ENCODE measurements at regions not wholly inside any gene's neighbourhood (a gene's known extent, or its start where the extent isn't known, plus 50 kb on each side); places are given as distances from the start of the nearest gene placed in this dataset.

DNA sequence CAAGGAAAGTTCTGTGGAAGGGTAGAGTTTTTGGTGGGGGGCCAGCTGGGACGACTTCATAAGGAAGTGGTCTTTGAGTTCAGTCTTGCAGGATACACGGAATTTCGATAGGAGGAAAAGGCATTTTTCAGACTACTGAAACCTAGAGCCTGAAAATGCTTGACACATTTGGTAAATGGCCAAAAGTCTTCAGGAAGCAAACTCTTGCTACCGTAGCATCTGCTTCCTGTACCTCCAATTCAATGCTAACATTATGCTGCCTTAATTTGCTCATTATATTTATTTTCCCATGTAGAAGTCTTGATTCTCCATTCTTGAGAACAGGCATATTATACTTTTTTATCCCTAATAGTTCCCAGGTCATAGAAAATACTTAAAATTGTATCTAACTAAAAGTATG lies 129.3 kb upstream of the MED13 start:
- DNase-seq = no peak

GRCh38 chr17:62193249-62193648 lies 128.2 kb upstream of the MED13 start:
- DNase-seq = no peak

DNA sequence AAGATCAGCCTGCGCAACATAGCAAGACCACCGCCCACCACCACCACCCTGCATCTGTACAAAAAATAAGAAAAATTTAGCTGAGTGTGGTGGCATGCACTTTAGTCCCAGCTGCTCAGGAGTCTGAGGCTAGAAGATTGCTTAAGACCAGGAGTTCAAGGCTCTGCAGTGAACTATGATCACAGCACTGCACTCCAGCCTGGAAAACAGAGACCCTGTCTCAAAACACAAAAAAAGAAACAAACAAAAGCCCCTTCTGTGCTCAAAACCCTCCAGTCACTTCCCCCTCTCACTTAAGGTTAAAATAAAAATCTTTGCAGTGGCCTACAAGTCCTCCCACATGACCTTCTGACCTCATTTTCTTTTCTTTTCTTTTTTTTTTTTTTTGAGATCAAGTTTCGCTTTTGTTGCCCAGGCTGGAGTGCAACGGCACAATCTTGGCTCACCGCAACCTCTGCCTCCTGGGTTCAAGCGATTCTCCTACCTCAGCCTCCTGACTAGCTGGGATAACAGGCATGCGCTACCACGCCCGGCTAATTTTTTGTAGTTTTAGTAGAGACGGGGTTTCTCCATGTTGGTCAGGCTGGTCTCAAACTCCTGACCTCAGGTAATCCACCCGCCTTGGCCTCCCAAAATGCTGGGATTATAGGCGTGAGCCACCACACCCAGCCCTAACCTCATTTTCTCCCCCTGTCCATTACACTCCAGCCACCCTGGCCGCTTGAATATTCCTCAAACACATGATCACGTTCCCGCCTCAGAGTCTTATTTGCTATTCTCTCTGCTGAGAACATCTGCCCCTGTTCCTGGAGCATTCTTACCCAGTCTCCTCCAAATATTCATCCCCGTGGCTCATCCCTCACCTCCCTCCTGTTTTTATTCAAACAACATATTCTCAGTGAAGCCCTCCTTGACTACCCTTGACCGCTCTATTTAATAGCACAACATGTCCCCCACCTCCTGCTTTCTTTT lies 126.6 kb upstream of the MED13 start:
- no peak for DNase-seq

- no peak for DNase-seq
Observed at GRCh38 chr17:62189377-62189776, 124.3 kb upstream of the MED13 start.

DNA sequence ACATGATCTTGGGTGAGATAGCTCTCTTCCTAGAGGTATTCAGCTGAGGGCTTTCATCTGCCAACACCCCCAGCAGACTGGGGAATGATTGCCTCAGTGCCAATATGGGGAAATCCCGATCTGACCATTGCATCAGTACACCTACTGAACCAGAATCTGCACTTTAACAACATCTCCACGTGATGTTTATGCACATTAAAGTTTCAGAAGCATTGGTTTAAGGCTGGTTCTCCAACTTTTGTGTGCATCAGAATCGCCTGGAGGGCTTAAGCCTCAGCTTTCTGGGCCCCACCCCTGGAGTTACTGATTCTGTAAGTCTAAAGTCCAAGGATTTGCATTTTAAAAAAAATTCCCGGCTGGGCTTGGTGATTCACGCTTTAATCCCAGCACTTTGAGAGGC lies 123.6 kb upstream of the MED13 start:
- DNase-seq = no peak

GRCh38 chr17:62187681-62188080 lies 122.6 kb upstream of the MED13 start:
- DNase-seq = no peak

GRCh38 chr17:62186841-62187240 lies 121.8 kb upstream of the MED13 start:
- no peak for DNase-seq

DNA sequence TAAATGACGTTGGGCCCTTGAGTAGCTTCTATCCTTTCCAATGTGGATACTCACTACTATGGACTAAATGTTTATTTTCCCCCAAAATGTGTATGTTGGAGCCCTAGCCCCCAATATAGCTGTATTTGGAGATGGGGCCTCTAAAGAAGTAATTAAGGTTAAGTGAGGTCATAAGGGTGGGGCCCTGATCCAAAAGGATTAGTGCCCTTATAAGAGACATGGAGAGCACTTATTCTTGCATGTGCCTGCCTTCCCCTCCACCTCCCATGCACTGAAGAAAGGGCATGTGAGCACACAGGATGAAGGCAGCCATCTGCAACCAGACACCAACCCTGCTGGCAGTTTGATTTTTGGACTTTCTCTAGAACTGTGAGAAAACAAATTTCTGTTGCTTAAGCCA lies 115.7 kb upstream of the MED13 start:
- DNase-seq = no peak

DNA sequence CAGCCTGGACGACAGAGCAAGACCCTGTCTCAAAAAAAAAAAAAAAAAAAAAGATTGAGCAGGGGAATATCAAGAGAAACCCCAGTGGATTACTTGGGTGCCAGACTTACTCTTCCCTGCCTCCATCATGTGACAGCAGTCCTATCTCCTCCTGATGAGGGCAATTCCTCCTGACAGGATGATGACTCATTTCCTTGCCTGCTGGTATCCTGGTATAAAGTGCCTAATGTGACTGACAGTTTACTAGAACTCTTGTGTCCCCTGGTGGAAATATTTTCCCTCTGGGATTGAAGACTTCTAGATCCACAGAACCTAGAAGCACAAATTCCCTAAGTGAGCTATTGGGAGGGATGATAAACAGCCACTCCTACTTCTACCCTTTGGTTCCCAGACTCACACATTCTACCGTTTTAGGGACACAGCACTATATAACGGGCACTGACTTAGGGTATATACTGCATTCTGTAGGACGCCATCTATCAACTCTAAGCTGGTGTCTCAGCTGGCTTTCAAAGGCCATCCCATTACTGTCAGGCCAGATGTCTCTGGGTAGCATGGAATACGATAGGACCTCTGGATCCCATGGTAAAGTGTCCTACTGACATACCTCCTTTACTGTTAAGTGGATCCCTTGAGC lies 114.6 kb upstream of the MED13 start:
- no peak for DNase-seq

DNA sequence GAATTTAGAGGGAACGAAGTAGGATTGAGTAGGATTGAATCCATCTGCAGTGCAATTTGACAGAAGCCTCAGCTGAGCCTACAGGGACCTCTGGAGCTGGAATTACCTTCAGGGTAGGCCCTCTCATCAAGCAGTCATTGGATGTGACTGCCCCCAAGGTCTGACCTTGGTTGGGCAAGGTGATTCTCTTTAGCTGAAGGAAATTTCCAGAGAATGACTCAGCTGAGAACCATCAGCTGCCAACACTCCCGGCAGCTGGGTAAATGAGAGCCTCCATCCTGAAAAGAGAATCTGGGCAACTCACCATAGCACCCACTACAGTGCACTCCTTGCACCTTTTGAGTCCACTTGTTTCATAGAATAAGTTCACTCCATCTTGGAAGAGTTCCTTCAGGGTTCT lies 113.5 kb upstream of the MED13 start:
- no peak for DNase-seq

DNA sequence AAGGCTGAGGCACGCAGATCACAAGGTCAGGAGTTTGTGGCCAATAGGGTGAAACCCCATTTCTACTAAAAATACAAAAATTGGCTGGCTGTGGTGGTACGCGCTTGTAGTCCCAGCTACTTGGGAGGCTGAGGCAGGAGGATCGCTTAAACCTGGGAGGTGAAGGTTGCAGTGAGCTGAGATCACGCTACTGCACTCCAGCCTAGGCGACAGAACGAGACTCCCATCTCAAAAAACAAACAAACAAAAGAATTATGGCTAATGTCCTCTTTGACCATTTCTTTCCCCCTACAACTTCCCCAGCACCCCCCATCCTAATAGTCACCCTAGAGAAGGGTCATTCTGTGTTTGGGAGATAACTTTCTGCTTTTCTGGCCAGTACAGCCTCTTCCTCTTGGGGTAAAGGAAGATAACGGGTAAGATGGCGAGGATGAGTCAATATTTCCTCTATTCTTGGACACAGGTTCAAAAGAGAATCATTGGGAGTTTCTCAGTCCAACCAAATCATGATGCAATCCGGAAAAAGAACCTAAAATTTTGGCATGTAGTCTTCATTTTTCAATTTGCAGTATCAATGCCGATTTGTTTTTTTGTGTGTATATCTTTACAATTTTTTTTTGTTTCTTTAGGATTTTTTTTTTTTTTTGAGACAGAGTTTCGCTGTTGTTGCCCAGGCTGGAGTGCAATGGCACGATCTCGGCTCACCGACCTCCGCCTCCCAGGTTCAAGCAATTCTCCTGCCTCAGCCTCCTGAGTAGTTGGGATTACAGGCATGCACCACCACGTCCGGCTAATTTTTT lies 107.6 kb upstream of the MED13 start:
- no peak for DNase-seq

DNA sequence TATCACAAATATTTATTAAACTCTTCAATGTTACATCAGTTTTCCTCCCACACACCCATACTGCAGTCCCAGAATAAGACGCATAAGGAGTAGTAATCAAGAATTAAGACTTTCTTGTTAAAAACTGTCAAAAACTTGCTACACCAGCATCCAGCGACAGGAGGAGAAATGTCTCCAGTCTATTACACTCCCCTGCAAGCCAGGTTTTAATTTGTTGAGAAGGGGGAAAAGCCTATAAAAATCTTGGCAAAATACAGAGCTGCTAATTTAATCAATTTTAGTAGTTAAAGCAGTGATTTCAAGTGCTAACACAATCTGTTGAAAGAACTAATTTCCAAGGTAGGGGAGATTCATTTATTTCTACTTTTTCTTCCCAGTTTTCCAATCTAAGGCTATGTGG lies 102.0 kb upstream of the MED13 start:
- DNase-seq = no peak

DNA sequence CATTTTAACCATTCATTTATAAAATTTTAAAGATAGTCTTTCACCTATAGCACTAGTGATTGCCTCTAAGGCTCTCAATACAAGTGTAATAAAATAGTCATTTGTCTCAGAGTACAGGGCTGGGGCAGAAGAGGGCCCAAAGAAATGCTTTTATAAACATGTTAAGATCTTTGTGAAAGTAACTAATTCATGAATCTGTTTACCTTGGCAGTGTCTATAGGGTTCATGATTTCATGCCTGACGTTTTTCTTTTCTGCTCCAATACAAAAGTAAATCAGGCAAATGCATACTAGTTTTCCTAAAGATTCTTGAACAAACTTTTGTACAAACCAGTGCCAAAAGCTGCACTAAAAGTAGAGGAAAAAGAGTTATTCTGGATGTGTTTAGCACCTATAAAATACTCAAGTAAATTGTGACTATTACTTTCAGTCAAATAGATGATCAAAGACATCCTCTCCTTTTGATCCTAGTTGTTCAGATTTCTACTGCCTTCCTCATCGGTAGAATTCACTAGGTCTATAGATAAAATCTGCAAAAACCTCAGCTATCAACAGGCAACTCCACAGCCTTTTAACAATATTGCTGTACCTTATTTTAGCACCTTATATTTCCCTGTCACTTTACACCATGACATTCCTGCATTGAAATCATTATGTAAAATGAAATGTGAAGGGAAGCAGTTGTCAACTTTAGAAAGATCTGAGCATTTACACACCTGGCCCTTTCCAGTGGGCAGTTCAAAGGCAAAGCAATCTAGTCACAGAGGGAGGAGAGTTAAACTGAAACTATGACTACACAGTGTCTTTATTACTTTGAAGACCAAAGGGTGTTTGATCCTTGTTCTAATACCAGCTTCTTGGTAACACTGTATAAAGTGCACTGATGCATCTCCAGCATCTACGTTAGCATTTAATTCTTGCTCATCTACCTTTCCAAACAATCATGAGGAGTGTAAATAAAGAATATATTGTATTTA lies 100.0 kb upstream of the MED13 start:
- no peak for DNase-seq

DNA sequence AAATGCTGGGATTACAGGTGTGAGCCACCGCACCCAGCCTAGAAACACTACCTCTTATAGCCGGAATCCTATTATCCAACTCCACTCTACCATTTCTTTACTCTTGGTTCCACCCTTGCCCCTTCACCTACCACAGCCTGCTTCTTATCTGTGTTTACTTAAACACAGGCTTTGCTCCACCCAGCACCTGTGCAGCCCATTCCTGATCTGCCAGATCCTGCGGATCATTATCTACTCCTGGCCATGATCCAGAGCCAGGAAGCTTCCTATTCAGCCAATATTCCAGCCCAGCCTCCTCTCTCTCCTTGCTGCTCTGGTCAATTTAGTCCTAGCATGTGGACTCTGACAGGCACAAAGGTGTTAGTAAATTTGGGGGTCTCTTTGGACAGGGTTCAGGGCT lies 98.8 kb upstream of the MED13 start:
- no peak for DNase-seq

- DNase-seq = no peak
Observed at GRCh38 chr17:62162898-62163297, 97.8 kb upstream of the MED13 start.

DNA sequence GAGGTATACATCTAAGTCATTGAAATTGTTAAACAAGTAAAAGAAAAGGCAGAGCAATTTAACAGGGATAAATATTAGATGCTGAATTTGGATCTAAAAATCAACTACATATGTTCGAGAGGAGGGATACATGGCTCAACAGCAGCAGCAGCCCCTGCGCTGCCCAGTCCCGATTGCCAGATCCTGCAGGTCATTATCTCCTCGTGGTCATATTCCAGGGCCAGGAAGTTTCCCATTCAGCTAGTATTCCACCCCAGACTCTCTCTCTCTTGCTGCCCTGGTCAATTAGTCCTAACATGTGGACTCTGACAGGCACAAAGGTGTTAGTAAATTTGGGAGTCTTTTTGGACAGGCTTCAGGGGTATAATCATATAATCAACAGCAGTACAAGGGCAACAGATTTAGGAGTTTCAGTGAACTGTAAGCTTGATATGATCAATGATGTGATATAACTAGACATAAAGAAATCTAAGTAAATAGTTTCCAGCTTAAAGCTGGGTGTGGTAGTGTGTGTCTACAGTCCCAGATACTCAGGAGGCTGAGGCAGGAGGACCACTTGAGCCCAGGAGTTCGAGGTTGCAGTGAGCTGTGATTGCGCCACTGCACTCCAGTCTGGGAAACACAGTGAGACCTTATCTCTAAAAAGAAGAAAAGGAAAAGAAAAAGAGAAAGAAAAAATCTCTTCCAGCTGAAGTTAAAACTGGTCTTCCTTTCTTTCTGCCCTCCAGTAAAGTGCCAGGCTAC lies 96.5 kb upstream of the MED13 start:
- no peak for DNase-seq

DNA sequence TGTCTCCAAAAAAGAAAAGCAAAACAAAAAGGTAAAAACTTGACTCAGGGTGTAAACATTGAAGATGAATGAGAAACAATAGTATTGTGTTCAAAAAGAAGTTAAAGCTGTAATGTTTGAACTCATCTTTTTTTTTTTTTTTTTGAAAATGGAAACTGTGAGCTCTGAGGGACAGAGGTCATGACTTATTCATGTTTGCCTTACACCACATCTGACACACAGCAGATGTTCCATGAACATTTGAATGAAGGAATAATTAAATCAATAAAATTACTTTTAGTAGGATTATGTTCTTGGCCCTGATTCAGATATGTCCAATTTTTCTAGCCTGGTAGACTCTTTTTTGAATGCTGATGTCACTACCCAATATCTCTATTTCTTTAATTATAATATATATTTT lies 95.7 kb upstream of the MED13 start:
- DNase-seq = no peak

DNA sequence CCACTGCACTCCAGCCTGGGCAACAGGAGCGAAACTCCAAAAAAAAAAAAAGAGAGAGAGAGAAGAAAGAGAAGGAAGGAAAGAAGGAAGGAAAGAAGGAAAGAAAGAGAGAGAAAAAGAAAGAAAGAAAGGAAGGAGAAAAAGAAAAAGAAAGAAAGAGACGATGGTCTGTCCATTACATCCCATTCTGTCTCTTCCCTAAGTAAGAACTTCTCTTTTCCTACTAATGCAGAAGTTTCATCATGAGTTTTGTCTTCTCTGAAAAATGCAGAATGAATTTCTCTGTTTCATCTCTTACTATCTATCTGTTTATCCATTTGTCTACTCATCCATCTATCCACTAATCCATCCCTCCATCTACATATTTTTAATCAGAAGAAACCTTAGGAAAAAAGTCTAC lies 94.9 kb upstream of the MED13 start:
- DNase-seq = no peak

DNA sequence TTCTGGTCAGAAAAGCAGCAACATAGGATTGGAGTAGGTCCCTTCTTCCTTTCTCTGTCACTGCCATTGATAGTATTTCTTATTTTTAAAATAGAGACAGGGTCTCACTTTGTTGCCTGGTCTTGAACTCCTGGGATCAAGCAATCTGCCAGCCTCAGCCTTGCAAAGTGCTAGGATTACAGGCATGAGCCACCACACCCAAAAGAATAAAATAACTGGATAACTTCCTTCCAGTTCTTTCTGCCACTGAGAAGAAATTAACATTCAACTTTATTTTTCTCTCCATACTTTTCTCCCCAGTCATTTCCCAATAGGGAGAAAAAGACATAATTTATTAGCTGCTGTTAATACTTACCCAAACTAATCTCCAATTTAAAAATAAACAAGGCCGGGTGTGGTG lies 91.9 kb upstream of the MED13 start:
- DNase-seq = no peak

- no peak for DNase-seq
Observed at GRCh38 chr17:62154909-62155308, 89.8 kb upstream of the MED13 start.

DNA sequence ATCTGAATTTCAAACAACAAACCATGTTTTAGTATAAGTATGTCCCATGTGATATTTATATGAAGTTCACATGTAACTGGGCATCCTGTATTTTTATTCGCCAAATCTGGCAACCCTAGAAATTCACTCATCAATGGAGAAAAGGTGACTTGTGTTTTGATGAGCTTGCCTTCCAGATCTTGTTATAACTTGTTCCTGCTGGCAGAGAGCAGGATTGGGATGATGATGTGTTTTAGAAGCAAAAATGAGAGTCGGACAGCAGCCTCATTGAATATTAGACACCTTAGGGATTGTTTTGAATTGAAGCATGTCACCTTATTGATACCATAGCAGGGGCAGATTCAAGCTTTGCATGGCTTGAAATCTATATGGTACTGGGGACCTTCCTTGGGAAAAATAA lies 85.4 kb upstream of the MED13 start:
- DNase-seq = no peak

GRCh38 chr17:62149961-62150360 lies 84.9 kb upstream of the MED13 start:
- DNase-seq = no peak
